Retinal pigment epithelial cell (primary cell): ENCODE measurements at regions not wholly inside any gene's neighbourhood (a gene's known extent, or its start where the extent isn't known, plus 50 kb on each side); places are given as distances from the start of the nearest gene placed in this dataset.

Source experiments
- DNase-seq: peaks from one replicate; pipeline ENCODE4 v3.0.0-alpha.2; 2010; ENCODE audit warnings: low read depth
- H3K4me3 ChIP-seq: 2 replicates; pipeline ENCODE4 v1.5.1; 2011; ENCODE audit warnings: mild to moderate bottlenecking, low read length, control low read depth, moderate library complexity
- CTCF ChIP-seq: conservative IDR thresholded peaks from 2 replicates; pipeline ENCODE4 v1.5.1; 2011; ENCODE audit warnings: low read depth, low read length, control low read depth, inconsistent platforms

GRCh38 chr2:153222231-153223165 lies 256.1 kb downstream of the RPRM start:
- no peak for TF ChIP-seq CTCF
- DNase-seq = no peak
- no peak overlapping the region for H3K4me3 ChIP-seq

DNA sequence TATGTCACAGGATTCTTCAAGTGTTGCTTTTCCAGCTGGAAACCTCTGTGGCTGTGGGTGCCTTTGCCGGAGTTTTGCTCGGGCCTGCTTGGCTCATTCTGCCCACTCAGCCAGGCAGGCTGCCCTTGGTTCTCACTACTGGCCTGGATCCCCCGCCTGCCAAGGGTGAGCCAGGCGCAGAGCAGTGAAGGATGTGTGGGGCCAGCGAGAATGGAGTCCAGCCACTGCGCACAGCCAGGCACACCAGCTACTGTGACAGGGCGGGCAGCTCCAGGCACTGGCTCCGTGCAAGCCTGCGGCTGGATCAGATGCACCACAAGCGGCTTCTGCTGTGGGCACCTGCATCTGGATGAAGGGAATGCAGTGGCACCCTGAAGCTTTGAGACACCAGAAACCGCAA lies 257.1 kb downstream of the RPRM start:
- no peak for DNase-seq
- H3K4me3 ChIP-seq = no peak overlapping the region
- no peak for TF ChIP-seq CTCF

- H3K4me3 ChIP-seq = no peak overlapping the region
- TF ChIP-seq CTCF = no peak
- no peak for DNase-seq
Measured at GRCh38 chr2:153221087-153221486, 257.5 kb downstream of the RPRM start.

DNA sequence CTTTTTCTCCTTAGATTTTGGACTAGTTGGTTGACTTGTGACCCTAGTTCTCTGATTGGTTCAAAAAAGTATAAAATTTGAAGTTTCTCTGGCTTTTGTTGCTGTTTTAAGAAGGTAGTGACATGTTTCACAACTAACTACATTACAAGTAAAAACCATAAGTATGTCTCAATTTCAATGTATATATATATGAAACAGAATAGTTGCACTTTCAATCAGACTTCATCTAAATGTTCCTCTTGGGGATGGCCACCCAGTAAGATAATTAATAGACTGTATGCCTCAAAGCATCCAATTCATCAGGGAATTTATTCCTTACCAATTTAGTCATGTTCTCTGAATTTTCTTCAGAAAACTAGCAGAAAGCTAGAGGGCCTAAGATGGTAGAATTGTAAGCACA lies 259.7 kb downstream of the RPRM start:
- TF ChIP-seq CTCF = no peak
- no peak for DNase-seq
- no peak overlapping the region for H3K4me3 ChIP-seq

DNA sequence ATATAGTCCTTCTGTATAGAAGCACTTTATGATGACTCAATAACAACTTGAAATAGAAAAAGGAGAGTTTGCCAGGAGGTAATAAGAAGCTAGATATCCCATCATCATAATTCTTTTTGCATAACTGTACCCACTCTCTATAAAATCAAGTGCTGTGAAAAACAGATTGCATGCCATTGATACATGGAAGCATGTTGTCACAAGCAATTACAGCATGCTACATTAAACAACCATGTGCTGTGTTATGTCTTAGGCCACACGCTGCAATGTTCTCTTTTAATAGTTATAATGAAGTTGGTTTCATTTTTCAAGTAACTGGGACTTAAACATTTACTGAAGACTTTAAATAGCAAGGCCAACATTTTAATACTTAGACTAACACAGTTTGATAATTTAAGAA lies 264.2 kb downstream of the RPRM start:
- no peak overlapping the region for H3K4me3 ChIP-seq
- peak; percentile 39 for DNase-seq
- TF ChIP-seq CTCF = no peak

DNA sequence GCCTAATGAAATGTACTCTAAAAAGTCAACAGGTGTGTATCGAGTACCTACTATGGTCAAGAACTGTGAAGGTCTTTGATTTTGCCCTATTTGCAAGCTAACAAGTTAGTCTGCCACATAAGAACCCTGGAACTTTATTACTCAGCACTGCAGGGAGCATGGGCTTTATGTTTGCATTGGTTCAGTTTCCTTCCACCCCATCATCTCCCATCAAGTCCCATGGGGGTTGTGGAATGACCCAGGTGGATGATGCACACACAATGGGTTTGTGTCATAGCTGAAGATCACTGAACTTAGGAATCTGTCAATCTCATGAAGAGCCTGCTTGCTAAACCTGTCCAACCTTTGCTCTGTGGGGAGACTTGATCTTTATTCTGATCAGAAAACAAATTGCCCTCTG lies 265.5 kb downstream of the RPRM start:
- no peak for TF ChIP-seq CTCF
- no peak for DNase-seq
- H3K4me3 ChIP-seq = no peak overlapping the region
